ENCODE measurements at regions not wholly inside any gene's neighbourhood (a gene's known extent, or its start where the extent isn't known, plus 50 kb on each side); places are given as distances from the start of the nearest gene placed in this dataset.

GRCh38 chr2:220147161-220148038, 520.0 kb downstream of the SLC4A3 start:
- Histone ChIP-seq H3K4me2 (no peak overlapping the region), H3K27ac (no peak overlapping the region), H4K20me1 (no peaks in the 10 kb centered on the region), H3K9me3 (replicated peaks in 1 of 11) (no peaks in the 10 kb centered on the region), H3K36me3 (no peaks in the 10 kb centered on the region), H3K4me3 (no peak overlapping the region), H3K4me1 (0 out of 20 replicates have a peak, but pooled peaks cover 0 to 4% (median 0%) of the 10 kb centered on the region in 10 experiments), H3K9ac (no peak overlapping the region), H3K27me3 (no peaks in the 10 kb centered on the region)
- no peak for TF ChIP-seq Cebpa-rat (IDR thresholded peaks at IDR 0.05)

GRCh38 chr2:220148471-220149248, 521.2 kb downstream of the SLC4A3 start:
- H3K9me3 ChIP-seq (replicated peaks in 1 of 11), result no peaks in the 10 kb centered on the region
- no peak overlapping the region for H3K4me3 ChIP-seq
- 0 out of 20 replicates have a peak, but pooled peaks cover 0 to 1% (median 0%) of the 10 kb centered on the region in 10 experiments for H3K4me1 ChIP-seq
- H3K27ac ChIP-seq, result no peak overlapping the region
- no peak overlapping the region for H3K9ac ChIP-seq
- H3K27me3 ChIP-seq, result no peaks in the 10 kb centered on the region
- no peak overlapping the region for H3K4me2 ChIP-seq
- H3K36me3 ChIP-seq, result no peaks in the 10 kb centered on the region
- H4K20me1 ChIP-seq, result no peaks in the 10 kb centered on the region
- no peak for TF ChIP-seq Cebpa-rat (IDR thresholded peaks at IDR 0.05)

GRCh38 chr2:220151341-220151740, 523.9 kb downstream of the SLC4A3 start:
- Histone ChIP-seq H3K27ac (no peak overlapping the region), H3K9ac (no peak overlapping the region)
- TF ChIP-seq Cebpa-rat (IDR thresholded peaks at IDR 0.05), result no peak

GRCh38 chr2:220152281-220152935, 525.0 kb downstream of the SLC4A3 start:
- H3K4me1 ChIP-seq, result no peaks in the 10 kb centered on the region
- H3K27ac ChIP-seq, result no peak overlapping the region
- no peaks in the 10 kb centered on the region for H4K20me1 ChIP-seq
- no peak overlapping the region for H3K4me3 ChIP-seq
- H3K9ac ChIP-seq, result no peak overlapping the region
- no peaks in the 10 kb centered on the region for H3K9me3 ChIP-seq (replicated peaks in 1 of 11)
- no peaks in the 10 kb centered on the region for H3K27me3 ChIP-seq
- no peak for TF ChIP-seq Cebpa-rat (IDR thresholded peaks at IDR 0.05)
- H3K4me2 ChIP-seq, result no peak overlapping the region
- H3K36me3 ChIP-seq, result no peaks in the 10 kb centered on the region

More at GRCh38 chr2:220151341-220151740, 523.9 kb downstream of the SLC4A3 start:
- no peaks in the 10 kb centered on the region for H4K20me1 ChIP-seq
- no peaks in the 10 kb centered on the region for H3K36me3 ChIP-seq
- H3K4me3 ChIP-seq, result no peak overlapping the region
- no peaks in the 10 kb centered on the region for H3K9me3 ChIP-seq (replicated peaks in 1 of 11)
- no peak overlapping the region for H3K4me2 ChIP-seq
- no peaks in the 10 kb centered on the region for H3K4me1 ChIP-seq
- H3K27me3 ChIP-seq, result no peaks in the 10 kb centered on the region

GRCh38 chr2:220153118-220153517, 525.7 kb downstream of the SLC4A3 start:
- Histone ChIP-seq H3K4me2 (no peak overlapping the region), H3K27me3 (no peaks in the 10 kb centered on the region), H3K27ac (no peak overlapping the region), H3K9ac (no peak overlapping the region), H3K36me3 (no peaks in the 10 kb centered on the region), H3K9me3 (replicated peaks in 1 of 11) (no peaks in the 10 kb centered on the region), H3K4me3 (no peak overlapping the region), H4K20me1 (no peaks in the 10 kb centered on the region), H3K4me1 (no peaks in the 10 kb centered on the region)
- no peak for TF ChIP-seq Cebpa-rat (IDR thresholded peaks at IDR 0.05)

- no peak overlapping the region for H3K4me2 ChIP-seq
- H3K9ac ChIP-seq, result no peak overlapping the region
- H3K4me3 ChIP-seq, result no peak overlapping the region
- no peaks in the 10 kb centered on the region for H3K4me1 ChIP-seq
- TF ChIP-seq Cebpa-rat (IDR thresholded peaks at IDR 0.05), result no peak
- H3K27me3 ChIP-seq, result no peaks in the 10 kb centered on the region
- no peaks in the 10 kb centered on the region for H4K20me1 ChIP-seq
- H3K36me3 ChIP-seq, result no peaks in the 10 kb centered on the region
- H3K27ac ChIP-seq, result no peak overlapping the region
- no peaks in the 10 kb centered on the region for H3K9me3 ChIP-seq (replicated peaks in 1 of 11)
Observed at GRCh38 chr2:220154304-220154703, 526.9 kb downstream of the SLC4A3 start.

GRCh38 chr2:220157312-220157711, 529.9 kb downstream of the SLC4A3 start:
- no peaks in the 10 kb centered on the region for H3K27me3 ChIP-seq
- peaks cover 0 to 6% (median 0%) of the 10 kb centered on the region in 11 experiments; a peak in 3 of 22 replicates for H3K9me3 ChIP-seq (replicated peaks in 1 of 11)
- TF ChIP-seq Cebpa-rat (IDR thresholded peaks at IDR 0.05), result no peak
- H3K4me1 ChIP-seq, result no peaks in the 10 kb centered on the region
- H3K9ac ChIP-seq, result no peak overlapping the region
- no peak overlapping the region for H3K4me2 ChIP-seq
- H4K20me1 ChIP-seq, result no peaks in the 10 kb centered on the region
- no peak overlapping the region for H3K4me3 ChIP-seq
- H3K27ac ChIP-seq, result no peak overlapping the region
- no peaks in the 10 kb centered on the region for H3K36me3 ChIP-seq

GRCh38 chr2:220159738-220160137, 532.3 kb downstream of the SLC4A3 start:
- no peaks in the 10 kb centered on the region for H3K27me3 ChIP-seq
- no peaks in the 10 kb centered on the region for H3K36me3 ChIP-seq
- H3K9me3 ChIP-seq (replicated peaks in 1 of 11), result peaks cover 0 to 6% (median 0%) of the 10 kb centered on the region in 11 experiments; a peak in 3 of 22 replicates
- no peak overlapping the region for H3K9ac ChIP-seq
- H3K4me3 ChIP-seq, result no peak overlapping the region
- no peak for TF ChIP-seq Cebpa-rat (IDR thresholded peaks at IDR 0.05)
- no peaks in the 10 kb centered on the region for H4K20me1 ChIP-seq
- no peaks in the 10 kb centered on the region for H3K4me1 ChIP-seq
- H3K27ac ChIP-seq, result no peak overlapping the region
- H3K4me2 ChIP-seq, result no peak overlapping the region

- no peak overlapping the region for H3K27ac ChIP-seq
- H3K4me2 ChIP-seq, result no peak overlapping the region
- no peaks in the 10 kb centered on the region for H4K20me1 ChIP-seq
- H3K36me3 ChIP-seq, result no peaks in the 10 kb centered on the region
- H3K4me1 ChIP-seq, result no peaks in the 10 kb centered on the region
- no peak overlapping the region for H3K9ac ChIP-seq
- TF ChIP-seq Cebpa-rat (IDR thresholded peaks at IDR 0.05), result no peak
- H3K9me3 ChIP-seq (replicated peaks in 1 of 11), result peaks cover 0 to 6% (median 0%) of the 10 kb centered on the region in 11 experiments; a peak in 3 of 22 replicates
- H3K4me3 ChIP-seq, result no peak overlapping the region
- no peaks in the 10 kb centered on the region for H3K27me3 ChIP-seq
Observed at GRCh38 chr2:220162320-220162719, 534.9 kb downstream of the SLC4A3 start.
